Skin epidermis (tissue), 12 donors: ENCODE measurements at regions not wholly inside any gene's neighbourhood (a gene's known extent, or its start where the extent isn't known, plus 50 kb on each side); places are given as distances from the start of the nearest gene placed in this dataset.

ENCODE experiments used
- H3K27ac ChIP-seq, 21 experiments: fragments of 200-600 bp; sonication (generic) in 11 of 21; one replicate each; pipeline ENCODE4 v1.5.0; 2020; ENCODE audit warnings: mild to moderate bottlenecking in 3 of 21, inconsistent platforms in 2 of 21, moderate library complexity in 2 of 21
- H3K4me3 ChIP-seq, 7 experiments: fragments of 200-600 bp; sonication (generic) in 2 of 7; one replicate each; pipeline ENCODE4 v1.5.0; 2020; ENCODE audit warnings: inconsistent platforms in 2 of 7, mild to moderate bottlenecking in 2 of 7, moderate library complexity in 1 of 7

DNA sequence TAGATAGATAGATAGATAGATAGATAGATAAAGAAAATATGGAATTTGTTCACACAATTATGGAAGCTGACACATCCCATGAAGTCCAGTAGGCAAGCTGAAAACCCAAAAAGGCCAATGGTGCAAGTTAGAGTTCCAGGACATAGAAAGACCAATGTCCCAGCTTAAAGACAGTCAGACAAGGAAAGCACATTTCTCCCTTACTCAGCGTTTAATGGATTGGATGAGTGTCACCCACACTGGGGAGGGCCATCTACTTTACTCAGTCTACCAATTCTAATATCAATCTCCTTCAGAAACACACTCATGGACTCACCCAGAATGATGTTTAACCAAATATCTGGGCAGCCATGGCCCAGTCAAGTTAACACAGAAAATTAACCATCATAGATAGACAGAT is 327.7 kb upstream of the CDH11 start:
- no peak overlapping the region for H3K27ac ChIP-seq
- no peak overlapping the region for H3K4me3 ChIP-seq

DNA sequence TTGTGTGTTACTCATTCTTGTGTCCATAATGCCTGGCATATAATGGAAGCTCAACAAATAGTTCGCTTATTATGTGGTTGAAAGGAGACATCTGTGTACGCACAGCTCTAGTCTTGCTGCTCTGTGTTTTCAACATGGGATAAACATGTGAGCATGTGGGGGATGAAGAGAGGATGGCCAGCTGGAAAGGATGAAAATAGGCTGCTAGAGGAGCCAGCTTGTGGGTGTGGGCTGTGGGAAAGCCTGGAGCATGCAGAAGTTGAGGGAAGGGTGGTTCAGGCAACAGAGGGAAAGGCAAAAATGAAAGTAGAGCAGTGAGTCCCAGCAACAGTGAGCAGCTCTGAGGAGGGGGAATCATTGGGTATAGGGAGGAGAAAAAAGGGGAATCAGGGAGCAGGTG is 324.6 kb upstream of the CDH11 start:
- no peak overlapping the region for H3K27ac ChIP-seq
- no peak overlapping the region for H3K4me3 ChIP-seq

- Histone ChIP-seq H3K27ac (no peak overlapping the region), H3K4me3 (no peak overlapping the region)
These were observed 323.7 kb upstream of the CDH11 start for GRCh38 chr16:65445313-65446260.

GRCh38 chr16:65441501-65441900 is 319.6 kb upstream of the CDH11 start:
- H3K4me3 ChIP-seq, result no peak overlapping the region

DNA sequence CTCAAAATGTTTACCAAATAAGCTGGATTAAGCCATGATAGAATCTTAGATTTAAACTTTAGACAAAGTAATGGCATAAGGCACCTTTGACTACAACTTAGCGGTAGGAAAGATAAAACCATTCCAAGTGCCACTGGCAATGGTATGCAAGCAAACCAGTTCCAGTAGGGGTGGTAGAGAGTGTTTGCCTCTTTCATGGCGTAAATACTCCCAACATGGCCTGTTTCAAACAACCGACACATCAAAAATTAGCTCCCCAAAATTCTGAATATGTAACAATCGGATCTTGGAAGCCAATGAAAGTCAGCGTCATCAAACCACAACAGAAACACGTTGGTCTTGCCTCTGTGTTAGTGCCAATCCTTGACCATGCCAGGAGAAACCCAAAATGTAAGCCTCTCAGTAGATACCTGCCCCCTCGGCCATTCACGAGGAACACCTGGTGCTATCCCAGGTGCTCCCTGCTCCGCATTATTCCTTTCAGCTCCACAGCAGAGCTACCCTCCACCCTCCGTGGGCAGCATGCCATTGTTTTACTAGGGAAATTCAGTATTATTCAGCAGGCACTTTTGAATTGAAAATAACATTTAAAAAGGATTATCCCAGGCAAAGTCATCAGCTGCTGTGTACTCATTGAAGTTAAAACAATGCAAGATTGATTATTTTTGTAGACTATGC is 307.8 kb upstream of the CDH11 start:
- no peak overlapping the region for H3K27ac ChIP-seq
- no peak overlapping the region for H3K4me3 ChIP-seq

More at GRCh38 chr16:65441501-65441900, 319.6 kb upstream of the CDH11 start:
- no peak overlapping the region for H3K27ac ChIP-seq

DNA sequence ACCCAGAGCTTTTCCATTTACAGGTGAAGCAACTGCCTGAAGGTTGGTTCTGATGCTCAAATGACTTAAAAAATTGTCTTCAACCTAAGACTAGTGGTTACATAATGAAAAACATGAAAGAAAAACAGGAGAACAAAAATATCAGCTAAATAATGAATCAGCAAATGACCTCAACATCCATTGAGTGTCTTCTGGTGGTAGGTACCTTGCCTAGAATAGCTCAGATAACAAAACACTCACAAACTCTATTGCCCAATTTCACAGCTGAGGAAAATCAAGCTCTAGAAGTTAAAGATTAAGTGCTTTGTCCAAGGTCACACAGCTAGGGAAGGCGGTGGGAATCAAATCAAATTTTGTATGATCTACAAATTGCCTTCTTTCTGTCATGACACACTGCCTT is 304.6 kb upstream of the CDH11 start:
- Histone ChIP-seq H3K27ac (no peak overlapping the region), H3K4me3 (no peak overlapping the region)

DNA sequence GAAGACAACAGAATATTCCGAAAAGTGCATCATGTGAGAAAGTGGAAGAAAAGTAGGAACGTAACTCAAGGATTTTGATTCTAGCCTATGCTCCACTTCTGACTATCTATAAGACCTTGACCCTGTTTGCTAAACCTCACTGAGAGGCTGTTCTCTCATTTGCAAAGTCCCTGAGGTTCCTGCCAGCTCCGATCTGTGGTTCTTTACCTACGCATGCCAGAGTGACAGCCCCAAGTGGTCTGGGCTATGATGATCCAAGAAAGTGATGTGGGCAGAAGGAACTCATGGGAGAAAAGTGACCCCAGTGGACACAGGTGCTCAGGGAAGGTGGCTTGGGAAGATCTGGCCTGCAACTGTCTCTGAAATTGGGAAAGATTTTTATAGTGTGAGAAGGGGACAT is 301.1 kb upstream of the CDH11 start:
- no peak overlapping the region for H3K27ac ChIP-seq

GRCh38 chr16:65421596-65421995 is 299.7 kb upstream of the CDH11 start:
- H3K27ac ChIP-seq, result no peak overlapping the region
- no peak overlapping the region for H3K4me3 ChIP-seq

More for the DNA sequence above, 301.1 kb upstream of the CDH11 start:
- no peak overlapping the region for H3K4me3 ChIP-seq

- Histone ChIP-seq H3K27ac (no peak overlapping the region), H3K4me3 (no peak overlapping the region)
These were observed 296.6 kb upstream of the CDH11 start for GRCh38 chr16:65418435-65418834.

GRCh38 chr16:65415460-65415859 is 293.6 kb upstream of the CDH11 start:
- no peak overlapping the region for H3K27ac ChIP-seq
- H3K4me3 ChIP-seq, result no peak overlapping the region

DNA sequence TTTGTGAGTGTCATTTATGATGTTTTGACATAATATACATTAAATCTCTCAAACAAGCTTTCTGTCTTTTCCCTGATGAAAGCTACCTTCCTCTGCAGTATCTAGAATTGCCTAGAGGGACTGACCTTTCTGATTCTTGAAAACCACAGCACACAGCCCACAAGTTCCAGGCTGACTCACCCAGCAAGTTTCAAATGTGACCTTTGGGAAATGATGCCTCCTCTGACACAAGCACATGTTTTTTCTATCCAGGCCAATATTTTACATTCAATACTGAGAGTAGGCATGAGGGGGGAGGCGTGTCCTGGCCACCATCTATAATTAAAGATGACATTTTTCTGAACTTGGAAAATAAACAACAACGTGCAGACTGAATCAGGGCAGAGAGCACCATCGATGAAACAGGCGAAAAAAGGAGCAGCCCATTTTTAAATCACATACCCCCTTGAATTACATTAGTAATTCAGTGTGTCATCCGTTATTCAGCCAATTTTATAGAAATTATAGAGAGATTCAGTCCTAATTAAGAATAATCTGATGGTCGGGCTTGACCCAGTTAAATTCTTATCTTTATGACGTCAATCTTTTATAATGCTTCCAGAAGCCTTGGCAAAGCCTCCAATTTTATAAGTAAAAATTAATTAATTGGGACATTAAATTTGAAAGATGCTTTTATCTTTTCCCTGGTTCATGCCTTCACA is 292.6 kb upstream of the CDH11 start:
- no peak overlapping the region for H3K27ac ChIP-seq
- no peak overlapping the region for H3K4me3 ChIP-seq

DNA sequence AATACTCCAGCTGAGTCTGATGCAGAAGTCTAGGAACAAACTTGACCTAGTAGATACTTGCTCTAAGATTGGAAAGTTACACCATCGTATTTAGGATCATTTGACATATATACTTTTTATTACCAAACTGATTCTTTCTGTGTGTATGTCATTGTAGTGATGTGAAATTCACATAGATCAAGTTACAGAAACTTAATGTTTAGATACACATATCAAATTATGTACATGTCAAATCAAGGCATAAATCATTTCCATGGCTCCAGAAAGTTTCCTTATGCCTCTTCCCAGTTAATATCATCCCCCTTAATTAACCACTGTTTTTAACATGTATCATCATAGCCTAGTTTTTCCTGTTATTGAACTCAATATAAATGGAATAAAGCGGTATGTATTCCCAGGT is 292.0 kb upstream of the CDH11 start:
- no peak overlapping the region for H3K4me3 ChIP-seq
- H3K27ac ChIP-seq, result no peak overlapping the region

GRCh38 chr16:65410801-65411200 is 288.9 kb upstream of the CDH11 start:
- Histone ChIP-seq H3K4me3 (no peak overlapping the region), H3K27ac (no peak overlapping the region)

DNA sequence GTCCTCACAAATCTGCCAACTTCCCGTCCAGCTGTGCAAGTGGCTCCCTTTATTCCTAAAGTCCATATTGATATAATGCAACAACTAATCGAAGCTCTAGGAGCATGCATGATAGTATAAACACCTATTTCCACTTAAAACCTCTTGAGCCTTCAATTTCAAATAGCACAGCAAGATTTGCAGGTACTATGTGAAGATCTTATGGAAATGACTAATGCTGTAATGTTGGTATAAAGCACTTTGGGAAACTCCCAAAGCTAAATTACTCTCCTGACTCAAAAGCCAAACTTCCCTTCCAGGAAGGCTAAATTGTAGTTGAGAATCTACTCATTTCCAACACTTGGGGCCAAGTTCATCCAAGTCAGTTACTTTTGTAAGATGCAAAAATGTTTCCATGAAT is 287.6 kb upstream of the CDH11 start:
- Histone ChIP-seq H3K27ac (no peak overlapping the region), H3K4me3 (no peak overlapping the region)

GRCh38 chr16:65406933-65407332 is 285.1 kb upstream of the CDH11 start:
- H3K27ac ChIP-seq, result no peak overlapping the region

DNA sequence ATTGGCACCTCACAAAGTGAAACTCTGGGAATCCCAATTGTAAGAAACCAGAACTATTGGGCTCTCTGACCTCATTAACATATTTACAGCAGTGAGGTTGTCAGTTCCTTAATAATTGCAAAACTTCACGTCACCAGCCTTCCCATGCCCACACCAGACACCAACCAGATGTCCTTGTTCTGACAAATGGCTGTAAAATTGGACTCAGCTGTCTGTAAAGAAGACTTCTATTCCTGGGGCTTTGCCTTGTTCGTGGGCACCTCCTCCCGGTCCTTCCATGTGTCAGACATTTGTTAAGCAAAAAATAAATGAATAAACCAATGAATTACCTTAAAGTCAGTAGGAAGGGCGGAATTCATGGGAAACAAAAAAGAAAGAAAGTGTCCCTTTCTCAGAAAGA is 284.3 kb upstream of the CDH11 start:
- H3K27ac ChIP-seq, result no peak overlapping the region
- H3K4me3 ChIP-seq, result no peak overlapping the region

More at GRCh38 chr16:65406933-65407332, 285.1 kb upstream of the CDH11 start:
- H3K4me3 ChIP-seq, result no peak overlapping the region

- Histone ChIP-seq H3K27ac (no peak overlapping the region), H3K4me3 (no peak overlapping the region)
These were observed 272.4 kb upstream of the CDH11 start for GRCh38 chr16:65394281-65394680.

DNA sequence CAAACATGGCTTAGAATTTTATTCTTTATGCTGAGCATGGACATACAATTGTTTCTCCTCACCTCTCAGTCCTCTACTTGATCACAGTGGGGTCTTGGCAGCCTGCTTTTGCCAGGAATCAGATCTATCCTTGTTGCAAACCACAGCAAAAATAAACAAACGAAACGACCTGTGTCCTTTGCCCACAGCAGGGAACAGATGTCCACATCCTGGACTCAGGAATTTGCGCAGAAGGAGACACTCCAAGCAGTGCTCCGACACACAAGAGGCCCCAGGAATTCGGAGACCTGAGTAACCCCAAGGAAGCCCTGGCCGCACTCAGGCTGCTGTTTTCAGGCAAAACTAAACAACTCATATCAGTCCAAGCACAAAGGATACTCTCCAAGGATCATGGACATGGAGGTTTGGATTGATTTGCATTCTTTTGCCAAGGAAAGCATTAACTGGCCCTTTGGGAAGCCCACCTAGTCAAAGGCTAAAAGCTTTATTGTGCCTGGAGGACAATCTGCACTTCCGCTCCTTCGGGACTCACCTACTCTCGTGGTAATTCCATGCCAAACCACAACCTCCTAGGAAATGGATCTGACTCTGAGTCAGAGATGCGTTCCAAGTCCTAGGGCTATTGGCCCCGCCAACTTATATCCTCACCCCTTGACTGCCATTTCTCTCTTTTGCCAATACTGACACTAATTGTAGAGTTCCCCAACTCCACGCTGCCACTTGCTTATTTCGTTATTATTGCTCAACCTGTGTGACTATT is 271.1 kb upstream of the CDH11 start:
- H3K27ac ChIP-seq, result no peak overlapping the region
- no peak overlapping the region for H3K4me3 ChIP-seq

GRCh38 chr16:65388592-65388991 is 266.7 kb upstream of the CDH11 start:
- Histone ChIP-seq H3K27ac (no peak overlapping the region), H3K4me3 (no peak overlapping the region)

GRCh38 chr16:65386672-65387071 is 264.8 kb upstream of the CDH11 start:
- Histone ChIP-seq H3K27ac (no peak overlapping the region), H3K4me3 (no peak overlapping the region)
